Pancreas (tissue), 10 donors: ENCODE measurements at regions not wholly inside any gene's neighbourhood (a gene's known extent, or its start where the extent isn't known, plus 50 kb on each side); places are given as distances from the start of the nearest gene placed in this dataset.

Source experiments
- ATAC-seq, 4 donors: fragments of 200-7000 bp; cut with Tn5 transposase; one replicate each; pipeline versions ENCODE4 v1.8.0 to v1.9.1; 2020; ENCODE audit warnings: mild to moderate bottlenecking in 4 of 4, moderate library complexity in 4 of 4
- DNase-seq, 6 donors: peaks; one replicate each; pipeline ENCODE4 v3.0.0-alpha.2; 2020
- FAIRE-seq: peaks from 2 replicates; lab custom pipeline; 2012; peaks lifted over from hg19 to GRCh38; lab: Jason Lieb, UNC
- H3K27ac ChIP-seq, 4 donors: fragments of 200-600 bp; sonication (generic); 1 replicate in 3 of 4; 2 replicates in 1 of 4; pipeline versions ENCODE4 v1.5.0 to v1.8.0; 2020
- H3K27me3 ChIP-seq, 4 donors: fragments of 200-600 bp; one replicate each; pipeline ENCODE4 v1.8.0; 2021
- H3K36me3 ChIP-seq, 3 donors: fragments of 200-600 bp; sonication (generic) in 1 of 3; one replicate each; pipeline versions ENCODE4 v1.5.0 to v1.8.0; 2020 to 2021
- H3K4me1 ChIP-seq, 3 donors: fragments of 200-600 bp; one replicate each; pipeline ENCODE4 v1.8.0; 2021
- H3K4me3 ChIP-seq, 4 donors: fragments of 200-600 bp; sonication (generic) in 2 of 4; one replicate each; pipeline versions ENCODE4 v1.5.0 to v1.8.0; 2020 to 2021
- H3K9me3 ChIP-seq, 4 donors: fragments of 200-600 bp; one replicate each; pipeline ENCODE4 v1.8.0; 2021
- CTCF ChIP-seq, 4 donors: fragments of 200-600 bp; sonication (generic) in 3 of 4; IDR thresholded peaks; one replicate each; pipeline versions ENCODE4 v1.5.0 to v1.8.0; 2021; ENCODE audit warnings: antibody characterized with exemption in 4 of 4
- WGBS, 2 donors: extraction: QIAGEN DNeasy Blood & Tissue Kit; methylation state at CpG; one replicate each; pipeline ENCODE4 v1.1.7; 2013; 5-methylcytosine and 5-hydroxymethylcytosine counted together
- intact Hi-C, 3 donors: fragments of 100-400 bp; cut with DNase I; formaldehyde crosslinking; loops; one replicate each; pipeline versions ENCODE4 v1.11.1 to v1.14.2; 2022
- donor health status: healthy with polysubstance abuse.
- donor health status: DM: no; HTN: no; CAD: no; lungs with moderate emphysema.
- donor health status: DM: no; HTN: no; CAD: no.
- donor health status: control.
- donor health status: control.
- donor health status: Bipolar disorder and iron deficiency.
- donor health status: DM: yes; HTN: yes; CAD: no.
- donor health status: DM: no; HTN: no; CAD: no.
- donor health status: DM: no; HTN: no; CAD: no.
- donor health status: DM: yes; HTN: yes; CAD: no.

- DNase-seq (no peak), ATAC-seq (no peak), FAIRE-seq (no peak)
- H3K9me3 ChIP-seq, result no peaks in the 10 kb centered on the region
- 58 to 70% methylated on average over 9 of the region's 9 CpGs for WGBS, 2 donors
- H3K36me3 ChIP-seq, result no peaks in the 10 kb centered on the region
- no peaks in the 10 kb centered on the region for H3K27me3 ChIP-seq
- no peaks in the 10 kb centered on the region for H3K4me1 ChIP-seq
- no peak for TF ChIP-seq CTCF (IDR thresholded peaks at IDR 0.05)
- H3K4me3 ChIP-seq, result no peak overlapping the region
- H3K27ac ChIP-seq, result no peak overlapping the region
- intact Hi-C loops, result no loop called here
Measured at GRCh38 chr5:163303718-163304117, 133.7 kb upstream of the CCNG1 start.

- FAIRE-seq, result no peak
- no peak for DNase-seq
- no peaks in the 10 kb centered on the region for H3K27me3 ChIP-seq
- intact Hi-C loops, result no loop called here
- H3K9me3 ChIP-seq, result no peaks in the 10 kb centered on the region
- H3K4me3 ChIP-seq, result no peak overlapping the region
- H3K27ac ChIP-seq, result no peak overlapping the region
- ATAC-seq, result no peak
- no peaks in the 10 kb centered on the region for H3K4me1 ChIP-seq
- H3K36me3 ChIP-seq, result no peaks in the 10 kb centered on the region
- no peak for TF ChIP-seq CTCF (IDR thresholded peaks at IDR 0.05)
- WGBS, 2 donors, result 41 to 47% methylated on average over 3 of the region's 3 CpGs
Measured at GRCh38 chr5:163305655-163306054, 131.7 kb upstream of the CCNG1 start.

- H3K27ac ChIP-seq, result no peak overlapping the region
- 19 to 26% methylated on average over 2 of the region's 2 CpGs for WGBS, 2 donors
- no peaks in the 10 kb centered on the region for H3K4me1 ChIP-seq
- DNase-seq (no peak), FAIRE-seq (no peak), ATAC-seq (peak in 1 of 4 donors; percentile 30)
- no peak for TF ChIP-seq CTCF (IDR thresholded peaks at IDR 0.05)
- H3K27me3 ChIP-seq, result no peaks in the 10 kb centered on the region
- no peaks in the 10 kb centered on the region for H3K36me3 ChIP-seq
- H3K9me3 ChIP-seq, result no peaks in the 10 kb centered on the region
- intact Hi-C loops, result no loop called here
- no peak overlapping the region for H3K4me3 ChIP-seq
Measured at GRCh38 chr5:163306421-163306820, 131.0 kb upstream of the CCNG1 start.

- Histone ChIP-seq H3K27ac (no peak overlapping the region), H3K4me3 (no peak overlapping the region), H3K9me3 (no peaks in the 10 kb centered on the region), H3K36me3 (no peaks in the 10 kb centered on the region), H3K4me1 (no peaks in the 10 kb centered on the region), H3K27me3 (no peaks in the 10 kb centered on the region)
- TF ChIP-seq CTCF (IDR thresholded peaks at IDR 0.05), result no peak
- DNase-seq (no peak), FAIRE-seq (no peak), ATAC-seq (peak in 1 of 4 donors; percentile 33)
- intact Hi-C loops, result no loop called here
- WGBS, 2 donors, result 67 to 83% methylated on average over 2 of the region's 2 CpGs
Measured at GRCh38 chr5:163309914-163310313, 127.5 kb upstream of the CCNG1 start.

GRCh38 chr5:163310997-163311396 lies 126.4 kb upstream of the CCNG1 start:
- intact Hi-C loops, result no loop called here
- TF ChIP-seq CTCF (IDR thresholded peaks at IDR 0.05), result no peak
- no peaks in the 10 kb centered on the region for H3K27me3 ChIP-seq
- no peak for ATAC-seq
- DNase-seq, result no peak
- no peaks in the 10 kb centered on the region for H3K9me3 ChIP-seq
- no peaks in the 10 kb centered on the region for H3K36me3 ChIP-seq
- H3K4me1 ChIP-seq, result no peaks in the 10 kb centered on the region
- FAIRE-seq, result no peak
- 26 to 57% methylated on average over 1 of the region's 1 CpG for WGBS, 2 donors
- H3K27ac ChIP-seq, result no peak overlapping the region
- H3K4me3 ChIP-seq, result no peak overlapping the region
